Activated T-cell treated with anti-CD3 and anti-CD28 coated beads, Interleukin-2, amount 50 U/mL, for 72 hours (primary cell): ENCODE measurements at regions not wholly inside any gene's neighbourhood (a gene's known extent, or its start where the extent isn't known, plus 50 kb on each side); places are given as distances from the start of the nearest gene placed in this dataset.

Experiments
- ATAC-seq, 2 donors: fragments of 150-1000 bp; cut with Tn5 transposase; replicated peaks in 1 of 2; 2 replicates each; pipeline ENCODE4 v1.10.0; 2021; ENCODE audit warnings: moderate library complexity in 2 of 2, mild to moderate bottlenecking in 1 of 2
- DNase-seq, 2 donors: peaks; one replicate each; pipeline ENCODE4 v3.0.0; 2021 to 2022; ENCODE audit warnings: mixed read lengths in 1 of 2
- H3K27ac Mint-ChIP-seq: one replicate; pipeline ENCODE4 v1.8.0; 2022; ENCODE audit warnings: mild to moderate bottlenecking, moderate library complexity, mixed read lengths
- H3K27me3 Mint-ChIP-seq: one replicate; pipeline ENCODE4 v1.8.0; 2022; ENCODE audit warnings: low read depth, mixed read lengths
- H3K36me3 Mint-ChIP-seq, 2 donors: one replicate each; pipeline ENCODE4 v1.8.0; 2022; ENCODE audit warnings: mixed read lengths in 2 of 2, mild to moderate bottlenecking in 1 of 2; ENCODE audit not compliant: insufficient read depth in 2 of 2
- H3K4me1 Mint-ChIP-seq: one replicate; pipeline ENCODE4 v1.8.0; 2022; ENCODE audit warnings: low read depth, mixed read lengths
- H3K4me3 Mint-ChIP-seq, 2 donors: one replicate each; pipeline ENCODE4 v1.8.0; 2022; ENCODE audit warnings: mild to moderate bottlenecking in 2 of 2, mixed read lengths in 2 of 2, moderate library complexity in 2 of 2
- H3K9me3 Mint-ChIP-seq, 2 donors: one replicate each; pipeline ENCODE4 v1.8.0; 2022; ENCODE audit warnings: mixed read lengths in 2 of 2

DNA sequence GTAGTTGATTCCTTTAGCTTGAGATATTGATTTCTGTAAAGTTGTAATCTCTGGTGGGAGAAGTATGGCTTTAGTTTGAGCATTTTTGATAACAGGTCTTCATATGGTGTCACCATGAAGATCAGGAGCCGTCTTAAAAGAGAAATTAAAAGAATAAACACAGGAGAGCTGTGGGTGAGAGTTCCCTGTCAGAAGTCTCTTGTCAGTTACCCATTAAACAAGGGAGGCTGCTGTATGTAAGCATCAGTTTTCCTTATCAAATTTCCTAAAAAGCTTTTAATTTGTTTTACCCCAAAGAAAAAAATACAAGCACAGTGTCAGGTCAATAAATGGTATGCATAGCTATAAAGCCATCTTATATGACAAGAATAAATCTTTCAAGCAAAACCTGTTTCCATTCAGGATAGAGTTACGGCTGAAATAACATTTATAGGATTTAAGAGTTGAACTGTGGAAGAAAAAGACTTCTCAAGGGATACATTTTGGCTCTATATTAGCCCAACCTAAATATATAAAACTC, 767.5 kb downstream of the JRKL start:
- H3K36me3 Mint-ChIP-seq: no peaks in the 10 kb centered on the region

DNA sequence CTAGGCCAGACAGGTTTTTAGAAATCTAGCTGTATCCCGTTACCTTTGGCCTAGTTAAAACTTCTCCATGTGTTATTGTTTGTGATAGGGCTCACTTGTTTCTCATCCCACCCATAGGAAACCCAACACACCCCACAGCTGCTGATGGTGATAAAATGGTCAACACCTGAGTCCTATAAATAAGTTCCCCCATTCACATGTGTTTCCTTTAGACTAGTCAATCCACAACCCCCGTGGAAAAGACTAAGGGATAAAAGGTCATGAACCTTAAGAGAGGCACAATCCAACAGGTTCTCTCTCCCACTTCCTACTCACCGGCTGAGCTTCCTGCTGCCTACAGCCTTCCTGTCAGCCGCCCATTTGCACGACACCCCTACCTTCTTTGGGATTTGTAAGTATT, 768.4 kb downstream of the JRKL start:
- H3K27ac Mint-ChIP-seq: no peak overlapping the region
- H3K9me3 Mint-ChIP-seq: peaks cover 4 to 8% of the 10 kb centered on the region in 2 donors
- H3K4me1 Mint-ChIP-seq: no peaks in the 10 kb centered on the region
- H3K27me3 Mint-ChIP-seq: no peaks in the 10 kb centered on the region
- DNase-seq (no peak), ATAC-seq (no peak)
- H3K36me3 Mint-ChIP-seq: no peaks in the 10 kb centered on the region
- H3K4me3 Mint-ChIP-seq: no peak overlapping the region

More for the DNA sequence above, 767.5 kb downstream of the JRKL start:
- no peak for DNase-seq
- Mint-ChIP-seq H3K4me3 (no peak overlapping the region), H3K27me3 (no peaks in the 10 kb centered on the region), H3K4me1 (no peaks in the 10 kb centered on the region), H3K27ac (no peak overlapping the region), H3K9me3 (peaks cover 0 to 8% of the 10 kb centered on the region in 2 donors)
- no peak for ATAC-seq

DNA sequence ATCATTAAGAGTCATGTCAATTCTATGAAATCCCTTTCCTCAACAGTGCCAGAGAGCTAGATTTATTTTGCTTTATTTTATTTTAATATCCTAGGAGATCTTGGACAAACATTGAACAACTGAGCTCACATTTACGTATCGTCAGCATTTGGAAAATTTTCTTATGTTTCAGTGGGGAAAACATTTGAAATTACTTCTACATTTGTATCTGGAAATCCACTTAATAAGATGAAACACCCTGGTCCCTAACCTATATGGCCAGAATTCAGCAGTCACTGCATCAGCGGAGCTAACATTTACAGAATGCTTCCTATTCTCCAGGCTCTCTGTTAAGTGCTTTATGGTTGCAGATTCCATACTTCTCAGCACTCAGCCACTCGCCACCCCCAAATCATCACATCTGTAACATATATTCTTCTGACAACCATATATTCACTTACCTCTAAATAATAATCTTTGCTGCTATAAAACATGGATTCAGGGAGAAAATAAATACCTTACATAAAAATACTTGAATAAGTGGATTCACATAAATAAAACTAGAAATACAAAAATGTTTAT, 773.9 kb downstream of the JRKL start:
- Mint-ChIP-seq H3K36me3 (no peaks in the 10 kb centered on the region), H3K4me1 (no peaks in the 10 kb centered on the region), H3K4me3 (no peak overlapping the region), H3K27ac (no peak overlapping the region), H3K27me3 (no peaks in the 10 kb centered on the region), H3K9me3 (peaks cover 4 to 5% of the 10 kb centered on the region in 2 donors)
- ATAC-seq: no peak
- DNase-seq: no peak

DNA sequence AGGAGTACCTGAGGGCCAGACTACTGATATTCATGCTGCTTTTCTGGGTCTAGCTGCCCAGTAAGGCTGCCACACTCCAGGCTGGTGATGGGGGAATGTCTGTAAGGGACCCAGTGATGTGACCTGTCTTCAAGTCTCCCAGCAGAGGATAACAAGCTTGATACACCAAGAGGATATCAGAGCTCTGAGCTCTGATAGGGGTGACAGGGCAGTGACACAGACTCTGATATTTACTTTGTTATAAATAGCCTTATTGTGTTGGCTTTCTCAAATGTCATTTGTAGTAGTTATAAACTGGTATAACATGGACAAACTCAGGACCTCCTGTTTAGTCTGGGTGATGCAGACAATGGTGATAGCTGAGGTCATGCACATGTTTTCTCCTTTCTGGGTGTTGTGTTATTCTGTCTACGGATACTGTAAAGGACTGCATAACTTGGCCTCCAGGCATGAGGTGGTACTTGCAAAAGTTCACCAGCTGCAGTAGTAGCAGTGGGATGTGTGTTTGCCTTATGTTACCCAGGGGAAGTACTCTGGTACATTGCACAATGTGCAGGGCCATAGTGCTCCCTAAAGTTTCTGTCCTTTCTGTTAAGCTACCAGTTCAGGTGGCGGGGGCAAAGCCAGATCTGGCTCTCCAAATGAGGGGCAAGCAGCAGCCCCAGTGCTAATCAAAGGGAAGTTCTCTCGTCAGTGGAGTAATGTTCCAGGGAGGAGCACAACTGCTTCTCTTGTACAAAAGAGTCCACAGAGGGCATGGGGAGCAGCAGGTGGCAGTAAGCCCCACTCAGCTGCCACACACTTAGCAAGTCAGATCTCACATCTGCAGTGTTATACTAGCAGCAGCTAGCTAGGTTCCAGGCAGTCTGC, 812.2 kb downstream of the JRKL start:
- no peak overlapping the region for H3K4me3 Mint-ChIP-seq

DNA sequence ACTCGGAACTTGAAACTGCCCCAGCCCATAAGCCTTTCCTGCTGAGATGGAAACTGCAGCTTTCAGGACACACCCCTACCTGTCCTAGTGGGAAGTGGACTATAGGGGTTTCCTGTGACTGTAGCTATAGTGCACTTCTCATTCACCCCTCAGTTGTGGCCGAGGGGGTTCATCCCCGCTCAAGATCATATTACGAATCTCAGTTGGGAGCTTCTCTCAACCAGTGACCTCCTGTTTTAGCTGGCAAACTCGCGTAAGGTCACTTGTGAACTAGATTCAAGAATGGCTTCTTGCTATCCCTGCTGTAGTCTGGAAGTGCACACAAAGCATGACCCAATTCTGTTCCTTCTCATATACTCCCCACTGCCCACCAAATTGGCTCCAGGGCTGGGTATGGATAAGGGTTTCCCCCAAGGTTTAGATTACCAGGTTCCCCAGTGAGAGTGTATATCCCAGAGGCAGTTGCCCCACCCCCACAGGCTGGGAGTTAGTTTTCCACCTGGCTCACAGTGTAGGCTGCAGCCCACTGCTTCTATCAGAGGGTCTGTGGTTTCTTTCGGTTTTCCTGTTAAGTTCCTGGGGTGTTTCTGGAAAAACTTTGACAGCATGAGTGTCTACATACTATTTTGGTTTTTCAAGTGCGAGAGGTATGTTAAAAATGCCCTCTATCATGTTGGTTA, 812.9 kb downstream of the JRKL start:
- no peak for DNase-seq
- H3K27ac Mint-ChIP-seq: no peak overlapping the region

More for the DNA sequence above, 812.2 kb downstream of the JRKL start:
- Mint-ChIP-seq H3K9me3 (peaks cover 2% of the 10 kb centered on the region in 2 donors), H3K27ac (no peak overlapping the region), H3K36me3 (no peaks in the 10 kb centered on the region), H3K27me3 (no peaks in the 10 kb centered on the region), H3K4me1 (no peaks in the 10 kb centered on the region)
- DNase-seq (no peak), ATAC-seq (no peak)

DNA sequence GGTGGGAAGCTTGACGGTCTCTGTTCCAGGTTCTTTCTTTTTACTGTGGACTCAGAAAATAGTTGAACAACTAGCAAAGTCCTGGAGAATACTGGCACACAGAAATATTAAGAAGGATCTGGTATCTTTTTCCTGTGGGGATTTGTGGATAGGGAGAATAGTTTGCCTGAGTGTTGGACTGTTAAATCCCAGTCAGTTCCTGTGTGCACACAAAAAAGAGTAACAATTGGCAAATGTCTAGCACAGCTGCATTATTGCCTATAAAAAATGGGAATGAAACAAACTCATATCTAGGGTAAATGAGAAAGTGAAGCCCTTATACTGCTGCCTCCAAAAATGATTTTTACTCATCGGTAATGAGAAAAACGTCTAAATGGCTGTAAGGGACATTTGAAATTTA, 828.2 kb downstream of the JRKL start:
- Mint-ChIP-seq H3K9me3 (no peaks in the 10 kb centered on the region), H3K36me3 (no peaks in the 10 kb centered on the region), H3K4me1 (no peaks in the 10 kb centered on the region), H3K4me3 (no peak overlapping the region), H3K27me3 (no peaks in the 10 kb centered on the region), H3K27ac (no peak overlapping the region)
- DNase-seq (no peak), ATAC-seq (no peak)

More for the DNA sequence above, 812.9 kb downstream of the JRKL start:
- H3K36me3 Mint-ChIP-seq: no peaks in the 10 kb centered on the region
- no peaks in the 10 kb centered on the region for H3K4me1 Mint-ChIP-seq
- no peak overlapping the region for H3K4me3 Mint-ChIP-seq
- no peak for ATAC-seq
- no peaks in the 10 kb centered on the region for H3K9me3 Mint-ChIP-seq
- H3K27me3 Mint-ChIP-seq: no peaks in the 10 kb centered on the region

DNA sequence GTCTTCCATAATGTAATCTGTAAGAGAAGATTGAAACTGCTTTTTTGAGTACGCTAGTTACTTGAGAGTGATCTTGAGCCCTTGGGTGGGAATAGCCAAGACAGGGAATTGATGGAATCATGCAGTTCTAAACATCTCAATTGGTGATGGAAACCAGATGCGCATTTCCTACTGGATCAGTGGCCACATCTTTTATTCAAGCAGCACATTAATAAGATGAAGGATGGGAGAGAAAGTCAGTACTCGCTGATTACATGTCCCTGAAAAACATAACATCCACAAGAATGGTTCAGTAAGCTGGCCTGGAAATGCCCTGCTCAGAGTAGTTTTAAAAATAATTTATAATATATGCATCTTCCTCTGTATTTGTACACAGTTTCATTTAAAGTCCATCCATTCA, 833.8 kb downstream of the JRKL start:
- DNase-seq: no peak
- peaks cover 1 to 2% of the 10 kb centered on the region in 2 donors for H3K9me3 Mint-ChIP-seq
- no peak overlapping the region for H3K27ac Mint-ChIP-seq
- no peaks in the 10 kb centered on the region for H3K36me3 Mint-ChIP-seq
- H3K4me3 Mint-ChIP-seq: no peak overlapping the region
- no peaks in the 10 kb centered on the region for H3K27me3 Mint-ChIP-seq
- no peak for ATAC-seq
- no peaks in the 10 kb centered on the region for H3K4me1 Mint-ChIP-seq

DNA sequence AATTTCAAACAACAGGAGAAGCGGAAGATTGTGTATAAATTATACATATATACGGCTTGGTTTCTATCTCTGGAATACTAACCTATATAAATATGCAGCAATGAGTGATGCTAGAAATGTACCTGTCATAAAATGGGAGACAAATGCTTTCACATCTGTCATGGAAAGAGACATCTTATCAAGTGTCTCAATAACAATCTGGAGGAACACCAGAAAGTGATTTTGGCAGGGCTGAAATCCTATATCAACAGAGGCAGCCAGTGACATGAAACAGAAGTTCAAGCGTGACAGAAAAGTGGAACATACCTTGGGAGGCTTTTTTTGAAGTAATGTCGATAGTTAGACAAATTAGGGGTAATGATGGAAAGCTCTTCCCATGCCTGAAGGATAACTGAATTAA, 834.6 kb downstream of the JRKL start:
- no peaks in the 10 kb centered on the region for H3K4me1 Mint-ChIP-seq
- H3K27ac Mint-ChIP-seq: no peak overlapping the region
- no peak overlapping the region for H3K4me3 Mint-ChIP-seq
- DNase-seq: no peak
- ATAC-seq: no peak
- no peaks in the 10 kb centered on the region for H3K36me3 Mint-ChIP-seq
- peaks cover 2 to 4% of the 10 kb centered on the region in 2 donors for H3K9me3 Mint-ChIP-seq
- no peaks in the 10 kb centered on the region for H3K27me3 Mint-ChIP-seq

DNA sequence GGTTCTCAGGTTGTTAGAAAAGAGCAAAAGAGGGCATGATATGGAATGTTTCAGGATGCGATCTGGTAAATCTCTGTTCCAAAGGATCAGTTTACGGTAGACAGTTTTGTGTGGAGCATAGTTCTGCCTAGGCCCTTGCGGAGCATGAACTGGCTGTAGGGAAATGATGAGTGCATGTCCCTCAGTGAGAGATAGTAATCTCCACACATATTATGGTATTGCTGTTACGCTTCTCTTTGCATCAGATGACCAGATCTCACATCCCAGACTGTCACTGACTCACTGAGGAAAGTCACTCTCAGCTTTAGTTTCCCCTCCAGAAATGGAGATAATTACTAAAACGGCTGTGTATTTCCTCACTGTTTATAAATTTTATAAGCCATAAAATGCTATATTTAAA, 836.0 kb downstream of the JRKL start:
- Mint-ChIP-seq H3K4me3 (no peak overlapping the region), H3K27ac (no peak overlapping the region), H3K4me1 (no peaks in the 10 kb centered on the region), H3K36me3 (no peaks in the 10 kb centered on the region), H3K9me3 (peaks cover 4 to 8% of the 10 kb centered on the region in 2 donors), H3K27me3 (no peaks in the 10 kb centered on the region)
- no peak for DNase-seq
- ATAC-seq: no peak

DNA sequence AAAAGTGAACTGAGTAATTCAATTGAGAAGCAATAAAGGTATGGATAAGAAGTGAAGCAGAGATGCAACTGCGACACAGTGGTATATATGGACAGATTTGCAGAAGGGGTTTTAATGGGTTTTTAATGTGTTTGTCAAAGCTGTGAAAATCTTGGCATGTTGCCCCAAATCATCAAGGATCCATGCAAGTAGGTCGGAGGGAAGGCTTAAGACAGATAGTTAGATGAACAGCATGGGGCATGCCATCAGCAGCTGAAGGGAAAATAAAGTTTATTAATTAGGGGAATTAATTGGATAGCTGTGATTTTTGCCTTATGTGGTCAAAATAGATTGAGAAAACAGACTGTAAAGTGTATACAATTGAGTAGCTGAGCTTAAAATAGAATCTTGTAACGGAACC, 840.1 kb downstream of the JRKL start:
- Mint-ChIP-seq H3K27me3 (no peaks in the 10 kb centered on the region), H3K4me3 (no peak overlapping the region), H3K4me1 (no peaks in the 10 kb centered on the region), H3K36me3 (no peaks in the 10 kb centered on the region), H3K27ac (no peak overlapping the region), H3K9me3 (peaks cover 9 to 10% of the 10 kb centered on the region in 2 donors)
- ATAC-seq (no peak), DNase-seq (no peak)

DNA sequence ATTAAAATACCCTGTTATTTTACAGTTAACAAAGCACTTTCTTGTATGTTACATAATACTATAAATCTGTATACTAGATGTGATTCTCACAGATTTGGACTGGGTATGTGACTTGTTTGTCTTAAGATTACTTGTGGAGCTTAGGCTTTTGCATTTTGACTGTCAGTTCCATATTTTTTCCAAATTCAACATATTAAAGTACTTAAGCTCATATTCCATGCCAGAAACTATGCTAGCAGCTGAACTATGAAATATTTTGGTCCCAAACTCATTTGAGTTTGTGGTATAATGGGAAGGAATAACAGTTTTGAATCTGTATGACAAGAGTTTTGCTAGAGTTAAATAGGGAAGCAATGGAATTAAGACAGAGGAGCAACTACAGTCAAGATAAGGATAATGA, 841.4 kb downstream of the JRKL start:
- H3K4me3 Mint-ChIP-seq: no peak overlapping the region
- no peak overlapping the region for H3K27ac Mint-ChIP-seq
- no peaks in the 10 kb centered on the region for H3K36me3 Mint-ChIP-seq
- no peaks in the 10 kb centered on the region for H3K4me1 Mint-ChIP-seq
- ATAC-seq: no peak
- H3K9me3 Mint-ChIP-seq: peaks cover 9 to 10% of the 10 kb centered on the region in 2 donors
- no peak for DNase-seq
- H3K27me3 Mint-ChIP-seq: no peaks in the 10 kb centered on the region

DNA sequence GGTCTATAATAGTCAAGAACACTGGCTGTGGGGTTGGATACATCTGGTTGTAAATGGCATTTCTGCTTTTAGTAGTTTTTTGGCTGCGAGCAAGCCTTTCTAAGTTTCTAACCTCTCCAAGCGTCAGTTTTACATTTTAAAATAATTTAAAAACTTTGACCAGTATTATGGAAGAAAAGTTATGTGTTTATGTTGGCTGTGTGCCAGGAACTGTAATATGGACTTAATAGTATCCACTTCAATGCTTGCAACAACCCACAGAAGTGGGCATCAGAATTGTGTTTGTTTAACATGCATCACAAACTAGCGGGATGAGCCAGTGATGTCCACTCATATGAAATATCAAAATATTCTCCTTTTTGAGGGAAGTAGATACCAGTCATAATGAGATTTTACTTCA, 844.2 kb downstream of the JRKL start:
- H3K27me3 Mint-ChIP-seq: no peaks in the 10 kb centered on the region
- peaks cover 7 to 9% of the 10 kb centered on the region in 2 donors for H3K9me3 Mint-ChIP-seq
- no peak for ATAC-seq
- no peak for DNase-seq
- H3K27ac Mint-ChIP-seq: no peak overlapping the region
- H3K4me3 Mint-ChIP-seq: no peak overlapping the region
- H3K36me3 Mint-ChIP-seq: no peaks in the 10 kb centered on the region
- H3K4me1 Mint-ChIP-seq: no peaks in the 10 kb centered on the region

DNA sequence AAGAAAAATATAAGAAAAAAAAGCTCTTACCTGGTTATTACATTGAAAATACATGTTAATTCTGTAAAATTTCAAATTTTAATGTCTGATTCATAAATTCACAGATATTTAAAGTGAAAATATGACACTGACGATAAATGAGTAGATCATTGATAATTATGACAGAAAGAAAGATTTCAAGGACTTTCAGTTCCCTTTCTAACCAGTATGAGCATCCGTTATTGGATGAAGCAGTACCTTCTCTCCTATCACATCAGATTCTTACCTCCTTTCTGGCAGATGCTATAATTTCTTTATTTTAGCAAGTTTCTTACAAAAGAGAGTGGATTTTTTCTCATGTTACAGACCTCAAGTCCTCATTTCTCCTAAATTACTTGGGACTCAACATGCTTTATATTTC, 847.3 kb downstream of the JRKL start:
- H3K9me3 Mint-ChIP-seq: peaks cover 3 to 4% of the 10 kb centered on the region in 2 donors
- H3K4me1 Mint-ChIP-seq: no peaks in the 10 kb centered on the region
- no peak for ATAC-seq

More for the DNA sequence above, 847.3 kb downstream of the JRKL start:
- H3K4me3 Mint-ChIP-seq: no peak overlapping the region
- H3K27ac Mint-ChIP-seq: no peak overlapping the region
- DNase-seq: no peak
- no peaks in the 10 kb centered on the region for H3K36me3 Mint-ChIP-seq
- no peaks in the 10 kb centered on the region for H3K27me3 Mint-ChIP-seq
